22Rv1 (cell line): ENCODE measurements at regions not wholly inside any gene's neighbourhood (a gene's known extent, or its start where the extent isn't known, plus 50 kb on each side); places are given as distances from the start of the nearest gene placed in this dataset.

Experiments
- ZFX ChIP-seq: fragments of 450-650 bp; IDR thresholded peaks from 2 replicates; pipeline ENCODE4 v1.6.1; 2017; ENCODE audit warnings: antibody characterized with exemption, borderline replicate concordance
- TF ChIP-seq, protein P1 (sequence below): fragments of 450-650 bp; IDR thresholded peaks from 2 replicates; pipeline ENCODE4 v1.5.1; 2017; ENCODE audit warnings: mild to moderate bottlenecking

- TF ChIP-seq, protein P1, sequence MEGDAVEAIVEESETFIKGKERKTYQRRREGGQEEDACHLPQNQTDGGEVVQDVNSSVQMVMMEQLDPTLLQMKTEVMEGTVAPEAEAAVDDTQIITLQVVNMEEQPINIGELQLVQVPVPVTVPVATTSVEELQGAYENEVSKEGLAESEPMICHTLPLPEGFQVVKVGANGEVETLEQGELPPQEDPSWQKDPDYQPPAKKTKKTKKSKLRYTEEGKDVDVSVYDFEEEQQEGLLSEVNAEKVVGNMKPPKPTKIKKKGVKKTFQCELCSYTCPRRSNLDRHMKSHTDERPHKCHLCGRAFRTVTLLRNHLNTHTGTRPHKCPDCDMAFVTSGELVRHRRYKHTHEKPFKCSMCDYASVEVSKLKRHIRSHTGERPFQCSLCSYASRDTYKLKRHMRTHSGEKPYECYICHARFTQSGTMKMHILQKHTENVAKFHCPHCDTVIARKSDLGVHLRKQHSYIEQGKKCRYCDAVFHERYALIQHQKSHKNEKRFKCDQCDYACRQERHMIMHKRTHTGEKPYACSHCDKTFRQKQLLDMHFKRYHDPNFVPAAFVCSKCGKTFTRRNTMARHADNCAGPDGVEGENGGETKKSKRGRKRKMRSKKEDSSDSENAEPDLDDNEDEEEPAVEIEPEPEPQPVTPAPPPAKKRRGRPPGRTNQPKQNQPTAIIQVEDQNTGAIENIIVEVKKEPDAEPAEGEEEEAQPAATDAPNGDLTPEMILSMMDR, result no peak
- TF ChIP-seq ZFX, result no peak
These were observed 55.2 kb upstream of the FMN2 start for GRCh38 chr1:240036526-240036925.
